ENCODE measurements at regions not wholly inside any gene's neighbourhood (a gene's known extent, or its start where the extent isn't known, plus 50 kb on each side); places are given as distances from the start of the nearest gene placed in this dataset.
"Not testable (repeated sequence)": the region's sequence is repeated elsewhere in the genome, so short reads cannot be mapped to it uniquely, and the experiment has no call there.

DNA sequence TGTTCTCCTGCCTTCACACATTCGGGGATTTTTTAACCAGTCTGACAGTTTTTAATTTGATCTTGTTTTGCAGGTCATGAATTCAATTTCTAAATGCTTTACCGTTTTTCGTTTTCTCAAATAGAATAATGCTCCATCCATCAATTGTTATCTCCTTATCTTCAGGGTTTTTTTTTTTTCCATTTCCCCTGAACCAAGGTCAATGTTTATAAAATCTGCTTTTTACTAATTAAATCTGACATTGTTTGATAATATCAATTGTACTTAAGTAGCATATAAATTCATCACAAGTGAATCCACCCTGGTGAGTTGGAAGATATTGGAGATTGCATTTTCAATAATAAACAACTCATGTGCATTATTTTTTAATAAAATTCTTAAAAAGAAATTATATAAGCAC, 2004.6 kb upstream of the WWC1 start:
- H3K36me3 ChIP-seq (ENCODE audit: control insufficient read depth in 2 of 2, insufficient read depth in 2 of 2, low read length in 2 of 2) = no peaks in the 10 kb centered on the region
- no peak overlapping the region for H3K9ac ChIP-seq (ENCODE audit: low read depth in 1 of 2, low read length in 2 of 2)
- peaks cover 0 to 2% of the 10 kb centered on the region in 2 donors for H3K9me3 ChIP-seq (ENCODE audit: control insufficient read depth in 2 of 2, low read length in 2 of 2)
- H3K27ac ChIP-seq (ENCODE audit: low read depth in 2 of 2, low read length in 2 of 2) = no peak overlapping the region
- no peaks in the 10 kb centered on the region for H3K4me1 ChIP-seq (ENCODE audit: control insufficient read depth in 2 of 2, insufficient read depth in 2 of 2, low read length in 2 of 2)
- no peak overlapping the region for H3K4me3 ChIP-seq (ENCODE audit: low read length in 2 of 2)
- H3K27me3 ChIP-seq (ENCODE audit: control insufficient read depth in 2 of 2, insufficient read depth in 2 of 2, low read length in 2 of 2) = no peaks in the 10 kb centered on the region

DNA sequence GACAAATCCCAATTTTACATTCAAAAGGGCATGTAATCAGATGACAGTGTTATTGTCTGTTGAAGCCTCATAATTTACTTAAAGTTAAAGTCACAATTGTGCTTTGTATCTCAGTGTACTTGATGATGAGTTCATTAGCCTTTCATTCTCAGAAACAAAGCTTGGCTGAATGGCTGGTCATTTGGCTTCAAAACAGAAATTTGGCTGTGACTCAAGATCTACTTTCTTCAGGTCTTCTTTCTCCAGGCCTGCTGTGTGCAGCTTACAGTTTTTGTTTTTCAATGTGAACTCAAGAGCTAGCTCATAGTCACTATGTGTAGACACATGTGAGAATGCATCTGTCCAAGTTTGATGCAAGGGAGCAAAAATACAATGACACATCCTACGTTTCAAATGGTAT, 2003.6 kb upstream of the WWC1 start:
- no peak overlapping the region for H3K4me3 ChIP-seq (ENCODE audit: low read length in 2 of 2)
- no peak overlapping the region for H3K27ac ChIP-seq (ENCODE audit: low read depth in 2 of 2, low read length in 2 of 2)
- peaks cover 0 to 2% of the 10 kb centered on the region in 2 donors for H3K9me3 ChIP-seq (ENCODE audit: control insufficient read depth in 2 of 2, low read length in 2 of 2)
- no peaks in the 10 kb centered on the region for H3K27me3 ChIP-seq (ENCODE audit: control insufficient read depth in 2 of 2, insufficient read depth in 2 of 2, low read length in 2 of 2)
- no peak overlapping the region for H3K9ac ChIP-seq (ENCODE audit: low read depth in 1 of 2, low read length in 2 of 2)
- no peaks in the 10 kb centered on the region for H3K36me3 ChIP-seq (ENCODE audit: control insufficient read depth in 2 of 2, insufficient read depth in 2 of 2, low read length in 2 of 2)
- H3K4me1 ChIP-seq (ENCODE audit: control insufficient read depth in 2 of 2, insufficient read depth in 2 of 2, low read length in 2 of 2) = no peaks in the 10 kb centered on the region

DNA sequence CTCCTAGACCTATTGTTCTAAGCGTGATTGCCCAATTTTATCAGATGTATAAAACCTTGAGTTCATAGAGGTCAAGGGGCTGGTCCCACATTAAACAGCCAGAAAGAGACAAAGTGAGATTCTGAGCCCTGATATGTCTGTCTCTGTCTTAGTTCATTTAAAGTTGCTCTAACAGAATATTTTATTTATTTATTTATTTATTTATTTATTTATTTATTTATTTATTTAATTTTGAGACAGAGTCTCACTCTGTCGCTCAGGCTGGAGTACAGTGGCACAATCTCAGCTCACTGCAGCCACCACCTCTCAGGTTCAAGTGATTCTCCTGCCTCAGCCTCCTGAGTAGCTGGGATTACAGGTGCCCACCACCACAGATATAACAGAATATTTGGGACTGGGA, 1999.6 kb upstream of the WWC1 start:
- not testable (repeated sequence) for H3K9ac ChIP-seq (ENCODE audit: low read depth in 1 of 2, low read length in 2 of 2); H3K36me3 ChIP-seq (ENCODE audit: control insufficient read depth in 2 of 2, insufficient read depth in 2 of 2, low read length in 2 of 2); H3K27me3 ChIP-seq (ENCODE audit: control insufficient read depth in 2 of 2, insufficient read depth in 2 of 2, low read length in 2 of 2); H3K4me3 ChIP-seq (ENCODE audit: low read length in 2 of 2); H3K9me3 ChIP-seq (ENCODE audit: control insufficient read depth in 2 of 2, low read length in 2 of 2); H3K4me1 ChIP-seq (ENCODE audit: control insufficient read depth in 2 of 2, insufficient read depth in 2 of 2, low read length in 2 of 2); H3K27ac ChIP-seq (ENCODE audit: low read depth in 2 of 2, low read length in 2 of 2)

DNA sequence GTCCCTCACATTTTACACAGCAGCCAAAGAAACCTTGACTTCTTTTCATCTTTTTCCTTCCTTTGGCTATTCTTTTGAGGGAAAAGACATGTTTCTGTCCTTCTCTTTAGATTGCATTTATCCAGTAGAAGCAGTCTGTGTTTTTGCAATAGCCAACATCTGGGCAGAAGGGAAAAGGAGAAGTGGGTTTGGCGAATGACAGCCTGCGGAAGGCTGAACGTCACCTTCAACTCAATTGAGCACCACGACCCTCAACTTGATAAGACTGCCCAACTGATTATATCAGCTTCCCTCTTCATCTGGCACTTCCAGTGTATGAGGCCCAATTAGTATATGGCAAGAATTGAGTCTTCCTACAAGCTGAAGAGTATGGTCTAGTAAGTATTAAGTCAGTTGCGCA, 1997.6 kb upstream of the WWC1 start:
- Histone ChIP-seq H3K27ac (ENCODE audit: low read depth in 2 of 2, low read length in 2 of 2) (no peak overlapping the region), H3K9me3 (ENCODE audit: control insufficient read depth in 2 of 2, low read length in 2 of 2) (peaks cover 0 to 3% of the 10 kb centered on the region in 2 donors), H3K4me3 (ENCODE audit: low read length in 2 of 2) (no peak overlapping the region), H3K27me3 (ENCODE audit: control insufficient read depth in 2 of 2, insufficient read depth in 2 of 2, low read length in 2 of 2) (no peaks in the 10 kb centered on the region), H3K4me1 (ENCODE audit: control insufficient read depth in 2 of 2, insufficient read depth in 2 of 2, low read length in 2 of 2) (no peaks in the 10 kb centered on the region), H3K36me3 (ENCODE audit: control insufficient read depth in 2 of 2, insufficient read depth in 2 of 2, low read length in 2 of 2) (no peaks in the 10 kb centered on the region), H3K9ac (ENCODE audit: low read depth in 1 of 2, low read length in 2 of 2) (no peak overlapping the region)

DNA sequence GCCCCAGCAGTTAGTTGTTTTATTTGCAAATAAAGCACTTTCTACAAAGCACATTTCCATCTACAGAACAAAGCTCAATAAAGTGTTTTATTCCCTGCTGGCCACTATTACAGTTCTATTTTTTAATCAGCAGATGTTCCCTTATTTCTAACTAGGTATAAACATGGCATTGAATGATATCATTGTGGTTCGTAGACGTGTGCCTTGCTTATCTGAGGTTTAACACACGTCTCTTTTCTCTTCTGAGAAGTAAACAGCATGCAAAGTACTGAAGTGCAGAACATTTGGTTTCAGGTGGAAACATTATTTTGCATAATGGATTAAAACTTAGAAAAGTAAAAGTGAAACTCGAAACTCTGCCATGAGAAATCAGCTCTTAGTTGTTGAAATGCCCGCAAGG, 1989.3 kb upstream of the WWC1 start:
- Histone ChIP-seq H3K4me3 (ENCODE audit: low read length in 2 of 2) (no peak overlapping the region), H3K27me3 (ENCODE audit: control insufficient read depth in 2 of 2, insufficient read depth in 2 of 2, low read length in 2 of 2) (no peaks in the 10 kb centered on the region), H3K36me3 (ENCODE audit: control insufficient read depth in 2 of 2, insufficient read depth in 2 of 2, low read length in 2 of 2) (no peaks in the 10 kb centered on the region), H3K4me1 (ENCODE audit: control insufficient read depth in 2 of 2, insufficient read depth in 2 of 2, low read length in 2 of 2) (no peaks in the 10 kb centered on the region), H3K27ac (ENCODE audit: low read depth in 2 of 2, low read length in 2 of 2) (no peak overlapping the region), H3K9ac (ENCODE audit: low read depth in 1 of 2, low read length in 2 of 2) (no peak overlapping the region), H3K9me3 (ENCODE audit: control insufficient read depth in 2 of 2, low read length in 2 of 2) (no peaks in the 10 kb centered on the region)

DNA sequence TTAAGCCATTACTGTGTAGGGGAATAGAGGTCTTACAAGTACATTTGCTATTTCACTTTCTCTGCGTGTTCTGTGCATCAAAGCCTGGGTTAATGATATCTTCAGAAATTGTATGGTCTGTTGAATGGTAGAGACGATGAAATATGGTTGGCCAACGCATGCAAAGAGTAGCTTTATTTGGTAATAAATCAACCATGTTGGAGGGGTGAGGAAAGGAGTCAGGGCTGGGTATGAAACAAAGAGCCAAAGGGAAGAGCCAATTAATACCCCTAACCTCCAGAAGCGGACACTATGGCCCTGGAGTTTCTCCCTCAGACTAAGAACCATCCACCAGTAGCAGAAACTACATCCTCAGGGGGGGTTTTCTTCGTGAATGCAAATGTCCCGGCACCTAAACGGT, 1974.0 kb upstream of the WWC1 start:
- Histone ChIP-seq H3K4me1 (ENCODE audit: control insufficient read depth in 2 of 2, insufficient read depth in 2 of 2, low read length in 2 of 2) (no peaks in the 10 kb centered on the region), H3K9ac (ENCODE audit: low read depth in 1 of 2, low read length in 2 of 2) (no peak overlapping the region), H3K36me3 (ENCODE audit: control insufficient read depth in 2 of 2, insufficient read depth in 2 of 2, low read length in 2 of 2) (no peaks in the 10 kb centered on the region), H3K27me3 (ENCODE audit: control insufficient read depth in 2 of 2, insufficient read depth in 2 of 2, low read length in 2 of 2) (no peaks in the 10 kb centered on the region), H3K27ac (ENCODE audit: low read depth in 2 of 2, low read length in 2 of 2) (no peak overlapping the region), H3K4me3 (ENCODE audit: low read length in 2 of 2) (no peak overlapping the region), H3K9me3 (ENCODE audit: control insufficient read depth in 2 of 2, low read length in 2 of 2) (no peaks in the 10 kb centered on the region)

DNA sequence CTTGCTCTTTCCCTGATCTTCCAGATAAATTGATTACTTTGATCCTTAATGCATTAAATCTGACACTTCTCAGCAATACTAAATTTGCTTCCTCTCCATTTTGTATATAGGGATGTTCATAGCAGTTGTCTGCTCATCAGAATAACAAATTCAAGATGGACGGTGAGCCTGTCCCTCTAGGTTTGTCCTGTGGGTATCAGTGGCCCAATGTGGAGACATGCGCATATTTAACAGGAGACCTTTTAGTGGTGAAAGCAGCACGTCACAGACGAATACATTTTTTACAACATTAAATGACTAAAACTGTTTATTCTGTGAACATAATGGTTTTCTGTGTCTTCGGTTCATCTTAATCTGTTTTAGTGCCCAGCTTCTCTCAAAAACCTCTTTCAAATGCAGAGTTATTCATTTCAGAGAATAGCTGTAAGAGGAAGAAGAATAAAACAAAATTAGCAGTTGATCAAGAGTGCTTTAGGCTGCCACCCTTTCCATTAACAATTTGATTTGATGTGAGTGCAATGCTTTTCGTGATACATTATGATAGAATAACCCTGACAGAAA, 1970.4 kb upstream of the WWC1 start:
- Histone ChIP-seq H3K36me3 (ENCODE audit: control insufficient read depth in 2 of 2, insufficient read depth in 2 of 2, low read length in 2 of 2) (no peaks in the 10 kb centered on the region), H3K4me3 (ENCODE audit: low read length in 2 of 2) (no peak overlapping the region), H3K9me3 (ENCODE audit: control insufficient read depth in 2 of 2, low read length in 2 of 2) (peaks cover 0 to 1% of the 10 kb centered on the region in 2 donors), H3K9ac (ENCODE audit: low read depth in 1 of 2, low read length in 2 of 2) (no peak overlapping the region), H3K27me3 (ENCODE audit: control insufficient read depth in 2 of 2, insufficient read depth in 2 of 2, low read length in 2 of 2) (no peaks in the 10 kb centered on the region), H3K4me1 (ENCODE audit: control insufficient read depth in 2 of 2, insufficient read depth in 2 of 2, low read length in 2 of 2) (no peaks in the 10 kb centered on the region), H3K27ac (ENCODE audit: low read depth in 2 of 2, low read length in 2 of 2) (no peak overlapping the region)

DNA sequence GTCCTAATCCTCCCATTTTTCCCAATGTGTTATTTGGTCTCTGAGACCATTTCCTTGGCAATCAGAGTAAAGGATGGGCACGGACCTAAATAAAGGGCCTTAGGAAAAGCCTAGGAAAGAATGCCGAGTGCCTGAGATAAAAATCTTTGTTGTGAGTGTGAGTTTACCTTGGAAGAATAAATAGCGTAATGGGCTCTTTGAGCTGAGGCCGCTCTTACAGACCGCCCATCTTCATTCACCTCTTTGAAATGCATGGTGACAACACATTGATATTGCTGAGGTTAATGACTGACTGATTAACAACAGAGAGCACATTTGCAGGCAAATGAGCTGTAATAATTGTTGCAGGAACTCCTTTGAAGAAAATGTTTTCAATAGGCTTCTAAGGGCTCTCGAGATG, 1967.1 kb upstream of the WWC1 start:
- Histone ChIP-seq H3K9ac (ENCODE audit: low read depth in 1 of 2, low read length in 2 of 2) (no peak overlapping the region), H3K9me3 (ENCODE audit: control insufficient read depth in 2 of 2, low read length in 2 of 2) (peaks cover 0 to 2% of the 10 kb centered on the region in 2 donors), H3K4me3 (ENCODE audit: low read length in 2 of 2) (no peak overlapping the region), H3K4me1 (ENCODE audit: control insufficient read depth in 2 of 2, insufficient read depth in 2 of 2, low read length in 2 of 2) (no peaks in the 10 kb centered on the region), H3K36me3 (ENCODE audit: control insufficient read depth in 2 of 2, insufficient read depth in 2 of 2, low read length in 2 of 2) (no peaks in the 10 kb centered on the region), H3K27ac (ENCODE audit: low read depth in 2 of 2, low read length in 2 of 2) (no peak overlapping the region), H3K27me3 (ENCODE audit: control insufficient read depth in 2 of 2, insufficient read depth in 2 of 2, low read length in 2 of 2) (no peaks in the 10 kb centered on the region)

DNA sequence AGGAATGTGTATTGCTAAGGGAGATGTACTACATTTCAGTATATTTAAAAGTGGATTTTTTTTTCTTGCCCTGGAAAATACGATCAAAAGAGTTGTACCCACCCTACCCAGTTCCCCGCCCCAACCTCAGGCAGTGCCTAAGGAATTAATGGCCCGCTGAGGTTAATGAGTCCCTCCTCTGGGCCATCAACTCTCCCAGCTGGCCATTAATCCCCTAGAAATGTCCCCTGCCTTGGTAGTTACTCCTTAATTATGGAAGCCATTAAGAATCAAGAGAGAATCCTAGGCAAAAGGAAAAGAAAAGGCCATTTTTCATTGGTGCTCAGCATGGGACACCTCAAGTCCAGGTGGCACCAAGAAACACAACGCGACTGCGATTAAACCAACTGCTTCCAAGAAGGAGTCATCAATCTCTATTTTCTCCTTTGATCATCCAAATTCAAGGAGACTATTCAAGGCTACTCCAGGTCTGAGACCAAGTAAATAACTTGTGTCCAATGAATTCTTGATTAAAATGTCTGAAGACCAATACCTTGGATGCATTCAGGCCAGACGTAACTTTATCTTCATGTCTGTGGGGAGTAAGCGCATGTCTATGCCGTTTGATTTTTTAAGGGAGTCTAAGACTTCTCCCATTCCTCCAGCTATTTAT, 1962.2 kb upstream of the WWC1 start:
- Histone ChIP-seq H3K27me3 (ENCODE audit: control insufficient read depth in 2 of 2, insufficient read depth in 2 of 2, low read length in 2 of 2) (no peaks in the 10 kb centered on the region), H3K4me3 (ENCODE audit: low read length in 2 of 2) (no peak overlapping the region), H3K27ac (ENCODE audit: low read depth in 2 of 2, low read length in 2 of 2) (no peak overlapping the region), H3K9me3 (ENCODE audit: control insufficient read depth in 2 of 2, low read length in 2 of 2) (peaks cover 0 to 2% of the 10 kb centered on the region in 2 donors), H3K36me3 (ENCODE audit: control insufficient read depth in 2 of 2, insufficient read depth in 2 of 2, low read length in 2 of 2) (no peaks in the 10 kb centered on the region), H3K4me1 (ENCODE audit: control insufficient read depth in 2 of 2, insufficient read depth in 2 of 2, low read length in 2 of 2) (no peaks in the 10 kb centered on the region), H3K9ac (ENCODE audit: low read depth in 1 of 2, low read length in 2 of 2) (no peak overlapping the region)

DNA sequence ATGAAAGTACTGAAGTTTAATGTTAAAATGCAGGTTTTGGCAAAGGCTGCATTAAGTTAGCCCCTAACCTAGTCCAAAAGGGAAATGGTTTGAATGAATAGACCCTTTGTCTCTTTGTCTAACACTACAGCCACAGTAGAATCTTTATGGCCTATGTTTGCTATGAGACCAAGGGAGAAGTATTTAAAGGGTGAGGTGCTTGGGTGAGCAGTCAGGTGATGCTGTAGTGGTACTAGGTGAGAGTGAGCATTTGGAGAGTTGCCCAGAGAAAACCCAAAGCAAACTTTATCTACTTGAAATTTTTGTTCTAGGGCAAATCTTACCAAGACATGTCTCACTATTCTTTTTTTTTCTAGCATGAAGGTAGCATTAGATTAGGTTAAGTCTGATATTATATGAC, 1961.4 kb upstream of the WWC1 start:
- Histone ChIP-seq H3K4me1 (ENCODE audit: control insufficient read depth in 2 of 2, insufficient read depth in 2 of 2, low read length in 2 of 2) (no peaks in the 10 kb centered on the region), H3K27me3 (ENCODE audit: control insufficient read depth in 2 of 2, insufficient read depth in 2 of 2, low read length in 2 of 2) (no peaks in the 10 kb centered on the region), H3K9me3 (ENCODE audit: control insufficient read depth in 2 of 2, low read length in 2 of 2) (peaks cover 0 to 2% of the 10 kb centered on the region in 2 donors), H3K36me3 (ENCODE audit: control insufficient read depth in 2 of 2, insufficient read depth in 2 of 2, low read length in 2 of 2) (no peaks in the 10 kb centered on the region), H3K27ac (ENCODE audit: low read depth in 2 of 2, low read length in 2 of 2) (no peak overlapping the region), H3K9ac (ENCODE audit: low read depth in 1 of 2, low read length in 2 of 2) (no peak overlapping the region), H3K4me3 (ENCODE audit: low read length in 2 of 2) (no peak overlapping the region)

All from mucosa of rectum (tissue), 2 donors.